Neural cell (in vitro differentiated cells): ENCODE measurements at regions not wholly inside any gene's neighbourhood (a gene's known extent, or its start where the extent isn't known, plus 50 kb on each side); places are given as distances from the start of the nearest gene placed in this dataset.

Experiments
- H2AFZ ChIP-seq: fragments of 200-600, 300-800 bp; sonication (generic), shearing (Covaris generic); 2 replicates; pipeline ENCODE4 v1.6.0; 2014; ENCODE audit warnings: low read depth, mild to moderate bottlenecking, antibody characterized with exemption, low read length, moderate library complexity
- H3F3A ChIP-seq: fragments of 200-600 bp; shearing (Covaris generic); 2 replicates; pipeline ENCODE4 v1.6.1; 2016; ENCODE audit warnings: mild to moderate bottlenecking, moderate library complexity, mixed read lengths, antibody characterized with exemption, low read length; ENCODE audit not compliant: insufficient read depth, poor library complexity, severe bottlenecking
- H3K27ac ChIP-seq: fragments of 200-600, 300-800 bp; sonication (generic), shearing (Covaris generic); 2 replicates; pipeline ENCODE4 v1.5.1; 2014; ENCODE audit warnings: mild to moderate bottlenecking, low read length, moderate library complexity
- H3K27me3 ChIP-seq: fragments of 300-800, 200-600 bp; sonication (generic), shearing (Covaris generic); 2 replicates; pipeline ENCODE4 v1.6.0; 2014; ENCODE audit warnings: mild to moderate bottlenecking, low read depth, low read length, moderate library complexity; ENCODE audit not compliant: insufficient read depth
- H3K36me3 ChIP-seq: fragments of 300-800, 200-600 bp; sonication (generic), shearing (Covaris generic); 2 replicates; pipeline ENCODE4 v1.5.1; 2014; ENCODE audit warnings: mild to moderate bottlenecking, antibody characterized with exemption, low read length, moderate library complexity; ENCODE audit not compliant: insufficient read depth
- H3K4me2 ChIP-seq: fragments of 300-800, 200-600 bp; sonication (generic), shearing (Covaris generic); 2 replicates; pipeline ENCODE4 v1.6.0; 2014; ENCODE audit warnings: mild to moderate bottlenecking, low read length
- H3K4me3 ChIP-seq: fragments of 300-800, 200-600 bp; sonication (generic), shearing (Covaris generic); 2 replicates; pipeline ENCODE4 v1.5.1; 2014; ENCODE audit warnings: mild to moderate bottlenecking, low read length, moderate library complexity
- H3K79me2 ChIP-seq: fragments of 200-600 bp; shearing (Covaris generic); replicated peaks from 2 replicates; pipeline ENCODE4 v1.6.0; 2014; ENCODE audit warnings: mild to moderate bottlenecking, low read length, moderate library complexity; ENCODE audit not compliant: insufficient read depth
- H3K9ac ChIP-seq: fragments of 300-800, 200-600 bp; sonication (generic), shearing (Covaris generic); 2 replicates; pipeline ENCODE4 v1.6.1; 2016; ENCODE audit warnings: mild to moderate bottlenecking, low read length, mixed read lengths
- H3K9me2 ChIP-seq: fragments of 200-600 bp; shearing (Covaris generic); 2 replicates; pipeline ENCODE4 v1.6.1; 2016; ENCODE audit warnings: mild to moderate bottlenecking, low read length, mixed read lengths; ENCODE audit not compliant: insufficient read depth
- H3K9me3 ChIP-seq: fragments of 200-600, 300-800 bp; sonication (generic), shearing (Covaris generic); 2 replicates; pipeline ENCODE4 v1.6.1; 2016; ENCODE audit warnings: mild to moderate bottlenecking, mixed run types, low read length, moderate library complexity, mixed read lengths
- H4K20me1 ChIP-seq: fragments of 200-600 bp; shearing (Covaris generic); 2 replicates; pipeline ENCODE4 v1.6.1; 2016; ENCODE audit warnings: mild to moderate bottlenecking, mixed run types; ENCODE audit not compliant: insufficient read depth
- CTCF ChIP-seq: fragments of 450-650 bp; IDR thresholded peaks from 2 replicates; pipeline ENCODE4 v1.5.1; 2014; ENCODE audit warnings: antibody characterized with exemption, mild to moderate bottlenecking, moderate library complexity; ENCODE audit not compliant: poor library complexity, severe bottlenecking
- EP300 ChIP-seq: fragments of 450-650 bp; conservative IDR thresholded peaks from 2 replicates; pipeline ENCODE4 v1.6.1; 2014; ENCODE audit warnings: antibody characterized with exemption, mild to moderate bottlenecking, moderate library complexity; ENCODE audit not compliant: poor library complexity, severe bottlenecking
- EZH2 ChIP-seq: fragments of 200-600, 300-800 bp; shearing (Covaris generic), sonication (generic); IDR thresholded peaks from 2 replicates; pipeline ENCODE4 v1.6.1; 2014; ENCODE audit warnings: antibody characterized with exemption, low read length, borderline replicate concordance, mild to moderate bottlenecking; ENCODE audit not compliant: insufficient read depth, poor library complexity, severe bottlenecking
- MXI1 ChIP-seq: fragments of 450-650 bp; conservative IDR thresholded peaks from 2 replicates; pipeline ENCODE4 v1.6.1; 2014; ENCODE audit warnings: antibody characterized with exemption, mild to moderate bottlenecking; ENCODE audit not compliant: poor library complexity, severe bottlenecking
- POLR2AphosphoS5 ChIP-seq: IDR thresholded peaks from 2 replicates; pipeline ENCODE4 v1.6.1; 2012
- RAD21 ChIP-seq: fragments of 450-650 bp; conservative IDR thresholded peaks from 2 replicates; pipeline ENCODE4 v1.6.1; 2014; ENCODE audit warnings: antibody characterized with exemption, mild to moderate bottlenecking, moderate library complexity
- SMC3 ChIP-seq: fragments of 450-650 bp; conservative IDR thresholded peaks from 2 replicates; pipeline ENCODE4 v1.6.1; 2014; ENCODE audit warnings: antibody characterized with exemption, mild to moderate bottlenecking, moderate library complexity; ENCODE audit not compliant: poor library complexity
- TAF1 ChIP-seq: IDR thresholded peaks from 2 replicates; pipeline ENCODE4 v1.6.1; 2012; ENCODE audit warnings: low read depth
- TF ChIP-seq, protein P1 (sequence below): IDR thresholded peaks from 2 replicates; pipeline ENCODE4 v1.6.1; 2012; ENCODE audit warnings: borderline replicate concordance

DNA sequence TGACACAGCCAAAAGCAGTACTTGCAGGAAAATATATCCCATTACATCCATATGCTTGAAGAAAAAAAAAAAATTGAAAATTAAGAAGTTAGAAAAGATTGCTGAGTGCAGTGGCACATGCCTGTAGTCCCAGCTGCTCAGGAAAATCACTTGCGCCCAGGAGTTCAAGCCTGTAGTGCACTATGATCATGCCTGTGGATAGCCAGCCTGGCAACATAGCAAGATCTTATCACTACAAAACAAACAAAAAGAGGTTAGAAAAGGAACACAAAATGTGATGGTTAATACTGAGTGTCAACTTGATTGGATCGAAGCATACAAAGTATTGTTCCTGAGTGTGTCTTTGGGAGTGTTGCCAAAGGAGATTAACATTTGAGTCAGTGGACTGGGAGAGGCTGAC lies 361.9 kb downstream of the NYAP2 start:
- Histone ChIP-seq H3K27ac (no peak overlapping the region), H3K4me2 (no peak overlapping the region), H3K4me3 (no peak overlapping the region), H3K36me3 (no peaks in the 10 kb centered on the region), H3K9ac (no peak overlapping the region), H2AFZ (no peak overlapping the region), H4K20me1 (no peaks in the 10 kb centered on the region), H3K9me2 (no peaks in the 10 kb centered on the region), H3K27me3 (no peaks in the 10 kb centered on the region), H3F3A (no peaks in the 10 kb centered on the region), H3K79me2 (no peaks in the 10 kb centered on the region), H3K9me3 (no peaks in the 10 kb centered on the region)
- no peak for TF ChIP-seq EP300

GRCh38 chr2:225757248-225757647 lies 357.7 kb downstream of the NYAP2 start:
- no peaks in the 10 kb centered on the region for H3K27me3 ChIP-seq
- H3K4me3 ChIP-seq: no peak overlapping the region
- H3K9me2 ChIP-seq: no peaks in the 10 kb centered on the region
- H3F3A ChIP-seq: no peaks in the 10 kb centered on the region
- no peak overlapping the region for H3K27ac ChIP-seq
- H3K36me3 ChIP-seq: no peaks in the 10 kb centered on the region
- no peaks in the 10 kb centered on the region for H3K9me3 ChIP-seq
- TF ChIP-seq, protein P1, sequence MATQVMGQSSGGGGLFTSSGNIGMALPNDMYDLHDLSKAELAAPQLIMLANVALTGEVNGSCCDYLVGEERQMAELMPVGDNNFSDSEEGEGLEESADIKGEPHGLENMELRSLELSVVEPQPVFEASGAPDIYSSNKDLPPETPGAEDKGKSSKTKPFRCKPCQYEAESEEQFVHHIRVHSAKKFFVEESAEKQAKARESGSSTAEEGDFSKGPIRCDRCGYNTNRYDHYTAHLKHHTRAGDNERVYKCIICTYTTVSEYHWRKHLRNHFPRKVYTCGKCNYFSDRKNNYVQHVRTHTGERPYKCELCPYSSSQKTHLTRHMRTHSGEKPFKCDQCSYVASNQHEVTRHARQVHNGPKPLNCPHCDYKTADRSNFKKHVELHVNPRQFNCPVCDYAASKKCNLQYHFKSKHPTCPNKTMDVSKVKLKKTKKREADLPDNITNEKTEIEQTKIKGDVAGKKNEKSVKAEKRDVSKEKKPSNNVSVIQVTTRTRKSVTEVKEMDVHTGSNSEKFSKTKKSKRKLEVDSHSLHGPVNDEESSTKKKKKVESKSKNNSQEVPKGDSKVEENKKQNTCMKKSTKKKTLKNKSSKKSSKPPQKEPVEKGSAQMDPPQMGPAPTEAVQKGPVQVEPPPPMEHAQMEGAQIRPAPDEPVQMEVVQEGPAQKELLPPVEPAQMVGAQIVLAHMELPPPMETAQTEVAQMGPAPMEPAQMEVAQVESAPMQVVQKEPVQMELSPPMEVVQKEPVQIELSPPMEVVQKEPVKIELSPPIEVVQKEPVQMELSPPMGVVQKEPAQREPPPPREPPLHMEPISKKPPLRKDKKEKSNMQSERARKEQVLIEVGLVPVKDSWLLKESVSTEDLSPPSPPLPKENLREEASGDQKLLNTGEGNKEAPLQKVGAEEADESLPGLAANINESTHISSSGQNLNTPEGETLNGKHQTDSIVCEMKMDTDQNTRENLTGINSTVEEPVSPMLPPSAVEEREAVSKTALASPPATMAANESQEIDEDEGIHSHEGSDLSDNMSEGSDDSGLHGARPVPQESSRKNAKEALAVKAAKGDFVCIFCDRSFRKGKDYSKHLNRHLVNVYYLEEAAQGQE: no peak
- TF ChIP-seq EP300 (no peak), CTCF (no peak), SMC3 (no peak), EZH2 (no peak), RAD21 (no peak), MXI1 (no peak), POLR2AphosphoS5 (no peak), TAF1 (no peak)
- H4K20me1 ChIP-seq: no peaks in the 10 kb centered on the region
- H2AFZ ChIP-seq: no peak overlapping the region
- no peaks in the 10 kb centered on the region for H3K79me2 ChIP-seq
- no peak overlapping the region for H3K4me2 ChIP-seq
- no peak overlapping the region for H3K9ac ChIP-seq

DNA sequence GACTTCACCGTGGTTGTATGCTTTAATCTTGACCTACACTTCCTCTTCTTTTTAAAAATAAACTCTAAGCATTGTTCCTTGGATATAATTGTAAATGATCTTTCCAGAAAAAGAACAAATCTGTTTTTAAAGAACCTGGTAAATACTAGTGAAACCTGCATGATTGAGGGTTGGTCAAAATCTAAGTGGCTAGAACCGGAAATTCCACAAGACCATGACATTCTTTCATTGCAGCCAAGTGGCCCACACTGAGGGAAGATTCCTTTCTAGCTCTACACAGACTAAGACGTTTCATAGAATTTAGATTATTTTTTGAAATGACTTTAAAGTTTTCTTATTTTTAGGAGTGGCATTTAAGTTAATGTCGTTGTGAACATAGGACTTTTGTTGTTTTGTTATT lies 356.7 kb downstream of the NYAP2 start:
- Histone ChIP-seq H3F3A (no peaks in the 10 kb centered on the region), H3K27ac (no peak overlapping the region), H3K79me2 (no peaks in the 10 kb centered on the region), H3K27me3 (no peaks in the 10 kb centered on the region), H3K4me3 (no peak overlapping the region), H3K9ac (no peak overlapping the region), H3K36me3 (no peaks in the 10 kb centered on the region), H3K4me2 (no peak overlapping the region), H3K9me3 (no peaks in the 10 kb centered on the region), H3K9me2 (no peaks in the 10 kb centered on the region), H4K20me1 (no peaks in the 10 kb centered on the region), H2AFZ (no peak overlapping the region)
- TF ChIP-seq TAF1 (no peak), MXI1 (no peak), POLR2AphosphoS5 (no peak), RAD21 (no peak), EP300 (no peak)
- TF ChIP-seq, protein P1: no peak
